GM20431 (cell line): ENCODE measurements at regions not wholly inside any gene's neighbourhood (a gene's known extent, or its start where the extent isn't known, plus 50 kb on each side); places are given as distances from the start of the nearest gene placed in this dataset.
"Not testable (repeated sequence)": the region's sequence is repeated elsewhere in the genome, so short reads cannot be mapped to it uniquely, and the experiment has no call there.

Source experiments
- in situ Hi-C: fragments of 300-500 bp; cut with MseI, MboI; formaldehyde crosslinking; loops from one replicate; pipeline ENCODE4 v1.15.0; 2020; ENCODE audit warnings: low sequenced_read_pairs; ENCODE audit not compliant: unreplicated experiment

DNA sequence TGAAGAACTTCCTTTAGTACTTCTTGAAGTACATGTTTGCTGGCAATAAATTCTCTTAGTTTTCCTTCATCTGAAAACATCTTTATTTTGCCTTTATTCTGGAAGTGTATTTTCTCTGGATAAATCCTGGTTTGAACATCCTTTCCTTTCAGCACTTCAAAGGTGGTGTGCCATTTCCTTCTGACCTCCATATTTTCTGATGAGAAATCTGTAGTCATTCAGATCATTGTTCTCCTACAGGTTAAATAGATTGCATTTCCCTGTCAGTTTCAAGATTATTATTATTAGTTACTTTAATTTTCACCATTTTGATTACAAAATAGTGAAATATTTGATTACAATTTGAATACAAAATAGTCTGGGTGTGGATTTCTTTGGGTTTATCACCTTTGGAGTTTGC is 134.5 kb downstream of the CDH26 start:
- in situ Hi-C loops = no loop called here

- in situ Hi-C loops = no loop called here
Measured at GRCh38 chr20:60095456-60095855, 137.2 kb downstream of the CDH26 start.

DNA sequence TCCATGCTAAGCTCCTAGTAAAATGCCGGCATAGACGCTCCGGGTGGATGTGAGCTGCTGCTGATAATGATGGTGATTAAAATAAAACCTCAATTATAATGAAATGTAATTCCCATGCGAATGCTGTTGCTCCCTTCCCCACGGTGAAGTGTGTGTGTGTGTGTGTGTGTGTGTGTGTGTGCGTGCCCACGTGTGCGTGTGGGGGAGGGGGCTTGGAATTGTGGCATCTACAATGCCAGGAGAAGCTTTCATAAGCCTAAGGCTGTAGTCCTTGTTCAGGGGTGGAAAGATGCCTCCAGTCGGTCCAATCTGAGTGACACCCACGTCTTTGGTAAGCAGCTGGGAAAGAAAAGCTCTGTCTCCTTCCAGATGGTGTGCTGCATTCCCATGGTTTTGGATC is 137.9 kb downstream of the CDH26 start:
- in situ Hi-C loops = no loop called here

GRCh38 chr20:60097285-60097684 is 139.1 kb downstream of the CDH26 start:
- in situ Hi-C loops = no loop called here

- in situ Hi-C loops = no loop called here
Measured at GRCh38 chr20:60100780-60101179, 142.6 kb downstream of the CDH26 start.

DNA sequence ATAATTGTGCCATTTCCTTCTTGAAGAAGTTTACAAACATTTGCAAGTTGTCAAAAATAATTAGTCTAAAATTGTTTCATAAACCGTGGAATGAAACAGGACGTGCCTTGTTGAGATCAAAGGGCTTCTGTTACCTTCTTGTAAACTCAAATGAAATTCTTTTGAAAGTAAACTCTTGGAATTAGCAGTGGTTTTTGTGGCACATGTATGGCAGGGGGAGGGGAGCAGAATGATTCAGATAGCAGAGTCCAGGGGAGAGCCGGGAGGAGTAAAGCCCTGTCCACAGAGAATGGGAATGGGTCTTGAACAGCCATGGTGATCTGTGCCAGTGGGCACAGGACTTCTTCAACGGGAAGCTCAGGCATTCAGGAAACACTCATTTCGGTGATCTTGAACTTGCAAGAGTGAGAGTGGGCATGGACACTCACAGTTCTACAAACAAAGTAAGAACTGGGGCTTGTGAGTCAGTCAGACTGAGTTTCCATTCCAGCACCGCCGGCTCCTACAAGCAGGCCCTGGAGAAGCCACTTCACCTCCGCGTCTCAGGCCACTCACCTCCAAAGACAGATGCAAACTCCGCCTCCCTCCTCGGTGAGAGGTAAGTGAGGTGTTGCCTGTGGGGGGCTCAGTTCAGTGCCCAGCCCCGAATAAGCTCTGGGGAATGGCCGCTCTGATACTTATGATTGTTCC is 143.1 kb downstream of the CDH26 start:
- in situ Hi-C loops = no loop called here

- in situ Hi-C loops = no loop called here
Measured at GRCh38 chr20:60101891-60102281, 143.7 kb downstream of the CDH26 start.

GRCh38 chr20:60102665-60103210 is 144.5 kb downstream of the CDH26 start:
- in situ Hi-C loops = no loop called here

- in situ Hi-C loops = no loop called here
Measured at GRCh38 chr20:60104993-60105803, 147.0 kb downstream of the CDH26 start.

GRCh38 chr20:60106186-60106585 is 148.0 kb downstream of the CDH26 start:
- in situ Hi-C loops = not testable (repeated sequence)

GRCh38 chr20:60107621-60108390 is 149.6 kb downstream of the CDH26 start:
- in situ Hi-C loops = no loop called here

GRCh38 chr20:60108397-60108796 is 150.2 kb downstream of the CDH26 start:
- in situ Hi-C loops = no loop called here

DNA sequence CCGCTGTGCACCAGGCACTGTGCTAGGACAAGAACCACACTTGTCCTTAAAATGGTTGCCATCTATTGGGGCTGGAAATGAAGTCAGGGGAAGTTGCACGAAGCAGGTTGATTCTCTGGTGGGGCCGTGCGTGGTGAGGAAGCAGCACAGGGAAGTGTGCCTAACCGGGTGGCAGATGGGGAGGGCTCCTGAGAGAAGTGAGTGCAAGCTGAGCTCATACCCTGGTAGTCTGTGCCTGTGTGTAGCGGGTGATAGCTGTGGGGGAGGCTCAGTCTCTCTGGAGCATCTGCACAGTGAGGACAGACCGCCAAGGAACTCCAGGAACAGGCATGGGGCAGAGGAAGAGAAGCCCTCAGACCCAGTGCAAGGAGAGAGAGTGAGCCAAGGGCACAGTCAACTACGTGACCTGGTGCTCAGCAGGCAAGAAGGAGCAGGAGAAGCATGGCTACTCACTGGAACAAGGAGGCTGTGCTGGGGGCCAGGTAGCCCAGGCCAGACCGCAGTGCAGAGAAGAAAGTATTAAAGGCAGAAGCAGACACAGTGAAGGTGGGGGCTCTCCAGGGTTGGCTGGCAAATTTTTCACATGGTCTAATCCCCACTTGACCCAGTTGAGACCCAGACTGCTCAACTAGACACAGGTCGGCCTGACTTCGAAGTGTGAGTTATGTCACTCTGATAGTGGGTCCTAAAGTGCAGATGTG is 155.0 kb downstream of the CDH26 start:
- in situ Hi-C loops = no loop called here

DNA sequence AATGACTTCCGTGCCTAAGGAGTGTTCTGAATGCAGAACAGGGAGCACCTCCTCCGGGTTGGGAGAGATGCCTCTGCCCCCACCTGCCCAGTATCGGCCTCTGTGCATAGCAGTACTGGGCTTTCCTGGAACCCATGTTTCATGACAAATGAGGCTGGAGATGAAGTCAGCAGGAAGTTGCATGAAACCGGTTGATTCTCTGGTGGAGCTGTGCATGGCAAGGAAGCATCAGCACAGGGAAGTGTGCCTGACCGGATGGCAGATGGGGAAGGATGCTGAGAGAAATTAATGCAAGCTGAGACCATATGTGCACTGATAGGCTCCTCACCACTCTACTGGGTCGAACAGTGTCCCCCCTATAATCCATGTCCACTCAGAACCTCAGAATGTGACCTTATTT is 155.5 kb downstream of the CDH26 start:
- in situ Hi-C loops = no loop called here

DNA sequence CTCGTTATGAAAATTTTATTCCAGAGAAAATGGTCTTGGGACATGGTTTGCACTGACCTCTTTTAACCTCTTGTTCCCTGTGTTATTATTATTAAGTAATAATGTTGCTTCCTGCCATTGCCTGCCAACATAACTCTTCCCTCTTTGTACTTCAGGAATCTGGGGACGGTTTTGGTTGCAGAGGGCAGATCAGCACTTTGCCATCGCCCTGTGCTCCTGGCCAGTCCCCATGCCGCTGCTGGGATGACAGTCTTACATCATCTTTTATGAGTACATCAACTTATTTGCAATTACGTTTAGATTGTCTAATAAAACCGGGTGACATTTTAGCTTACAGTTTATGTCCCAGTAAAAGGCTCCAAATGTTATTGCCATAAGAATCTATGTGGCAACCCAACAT is 157.2 kb downstream of the CDH26 start:
- in situ Hi-C loops = no loop called here

GRCh38 chr20:60116128-60116909 is 158.1 kb downstream of the CDH26 start:
- in situ Hi-C loops = no loop called here

DNA sequence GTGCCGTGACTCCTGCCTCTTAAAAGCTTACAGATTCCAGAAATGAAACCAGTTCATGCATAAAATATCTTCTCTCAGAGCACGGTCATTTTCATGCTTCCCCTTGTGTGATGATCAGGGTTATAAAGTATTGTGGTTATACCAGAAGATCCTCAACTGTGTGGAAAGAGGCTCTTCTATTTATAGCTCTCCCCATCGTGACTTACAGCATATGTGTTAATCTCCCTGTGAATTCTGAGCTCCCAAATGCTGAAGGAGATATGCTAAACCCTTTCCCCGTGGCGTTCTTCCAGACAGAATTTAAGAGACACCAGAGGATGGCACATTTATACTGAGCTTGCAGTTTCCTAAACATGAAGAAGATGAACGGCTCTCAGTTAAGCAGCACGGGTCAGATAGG is 158.8 kb downstream of the CDH26 start:
- in situ Hi-C loops = no loop called here

DNA sequence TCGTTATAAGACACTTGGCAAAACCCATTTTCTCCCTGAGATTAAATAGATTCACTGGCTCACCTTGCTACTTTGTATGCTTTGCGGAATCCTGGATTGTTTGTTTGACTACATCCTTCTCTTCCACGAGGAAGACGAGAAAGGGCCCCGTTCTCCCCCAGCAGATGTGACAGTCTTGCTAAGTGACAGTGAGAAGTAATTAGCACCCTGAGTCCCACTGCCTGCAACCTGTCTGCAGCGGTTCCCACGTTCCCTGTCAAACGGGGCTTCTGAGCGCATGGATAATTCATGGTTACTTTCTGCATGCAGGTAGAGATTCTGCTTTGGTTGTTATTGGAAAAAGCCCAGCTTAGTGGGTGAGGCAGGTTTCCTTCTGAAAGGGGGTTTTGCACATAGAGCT is 163.7 kb downstream of the CDH26 start:
- in situ Hi-C loops = no loop called here

DNA sequence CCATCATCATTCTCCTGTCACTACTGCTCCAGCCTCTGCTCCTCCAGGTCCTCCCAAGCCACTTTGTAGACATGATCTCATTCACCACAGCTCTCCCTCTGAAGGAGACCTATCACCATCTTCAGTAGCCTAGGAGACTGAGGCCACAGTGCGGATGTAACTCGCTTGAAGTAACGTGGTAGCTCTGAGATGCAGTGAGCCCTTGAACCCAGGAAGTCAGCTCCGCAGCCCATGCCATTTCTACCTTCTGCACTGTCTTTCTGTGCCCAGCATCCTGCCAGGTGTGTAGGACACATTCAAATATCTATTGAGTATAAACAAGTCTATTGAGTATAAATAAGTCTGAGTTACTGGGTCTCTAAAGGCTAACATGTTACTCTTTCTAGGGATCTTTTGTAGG is 164.4 kb downstream of the CDH26 start:
- in situ Hi-C loops = no loop called here
